ENCODE measurements at regions not wholly inside any gene's neighbourhood (a gene's known extent, or its start where the extent isn't known, plus 50 kb on each side); places are given as distances from the start of the nearest gene placed in this dataset.

DNA sequence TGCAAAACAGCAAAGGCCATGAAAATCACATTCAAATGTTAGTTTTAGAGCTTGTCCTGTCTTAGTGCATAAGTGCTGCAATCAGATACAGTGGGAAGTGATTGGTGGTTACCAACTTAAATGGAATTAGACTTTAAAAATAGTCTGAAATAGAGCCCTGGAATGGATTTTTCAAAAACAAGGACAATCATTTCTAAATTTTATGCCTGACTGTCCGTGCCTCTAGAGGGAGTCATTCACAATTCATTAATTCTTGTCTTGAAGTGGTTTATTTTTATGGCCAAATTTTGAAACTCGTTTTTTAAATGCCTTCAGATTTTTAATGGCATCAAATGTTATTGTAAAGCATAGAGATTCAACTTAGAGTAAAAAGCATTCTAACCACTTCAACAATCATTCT is 561.8 kb upstream of the DAB2 start:
- no peak for DNase-seq (ENCODE audit: low read depth)
- TF ChIP-seq, protein P1, sequence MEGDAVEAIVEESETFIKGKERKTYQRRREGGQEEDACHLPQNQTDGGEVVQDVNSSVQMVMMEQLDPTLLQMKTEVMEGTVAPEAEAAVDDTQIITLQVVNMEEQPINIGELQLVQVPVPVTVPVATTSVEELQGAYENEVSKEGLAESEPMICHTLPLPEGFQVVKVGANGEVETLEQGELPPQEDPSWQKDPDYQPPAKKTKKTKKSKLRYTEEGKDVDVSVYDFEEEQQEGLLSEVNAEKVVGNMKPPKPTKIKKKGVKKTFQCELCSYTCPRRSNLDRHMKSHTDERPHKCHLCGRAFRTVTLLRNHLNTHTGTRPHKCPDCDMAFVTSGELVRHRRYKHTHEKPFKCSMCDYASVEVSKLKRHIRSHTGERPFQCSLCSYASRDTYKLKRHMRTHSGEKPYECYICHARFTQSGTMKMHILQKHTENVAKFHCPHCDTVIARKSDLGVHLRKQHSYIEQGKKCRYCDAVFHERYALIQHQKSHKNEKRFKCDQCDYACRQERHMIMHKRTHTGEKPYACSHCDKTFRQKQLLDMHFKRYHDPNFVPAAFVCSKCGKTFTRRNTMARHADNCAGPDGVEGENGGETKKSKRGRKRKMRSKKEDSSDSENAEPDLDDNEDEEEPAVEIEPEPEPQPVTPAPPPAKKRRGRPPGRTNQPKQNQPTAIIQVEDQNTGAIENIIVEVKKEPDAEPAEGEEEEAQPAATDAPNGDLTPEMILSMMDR (IDR thresholded peaks at IDR 0.05; ENCODE audit: insufficient read depth, low read depth, low read length, missing control alignments): no peak
- H3K4me3 ChIP-seq (ENCODE audit: low read depth, low read length): no peak overlapping the region

- H3K4me3 ChIP-seq (ENCODE audit: low read depth, low read length): no peak overlapping the region
- TF ChIP-seq, protein P1 (IDR thresholded peaks at IDR 0.05; ENCODE audit: insufficient read depth, low read depth, low read length, missing control alignments): no peak
- DNase-seq (ENCODE audit: low read depth): no peak
These were observed 555.3 kb upstream of the DAB2 start for GRCh38 chr5:39980056-39980455.

- TF ChIP-seq, protein P1 (IDR thresholded peaks at IDR 0.05; ENCODE audit: insufficient read depth, low read depth, low read length, missing control alignments): no peak
- no peak for DNase-seq (ENCODE audit: low read depth)
- H3K4me3 ChIP-seq (ENCODE audit: low read depth, low read length): no peak overlapping the region
These were observed 552.4 kb upstream of the DAB2 start for GRCh38 chr5:39977066-39977655.

GRCh38 chr5:39970117-39970798 is 545.5 kb upstream of the DAB2 start:
- H3K4me3 ChIP-seq (ENCODE audit: low read depth, low read length): no peak overlapping the region
- no peak for DNase-seq (ENCODE audit: low read depth)
- TF ChIP-seq, protein P1 (IDR thresholded peaks at IDR 0.05; ENCODE audit: insufficient read depth, low read depth, low read length, missing control alignments): no peak

DNA sequence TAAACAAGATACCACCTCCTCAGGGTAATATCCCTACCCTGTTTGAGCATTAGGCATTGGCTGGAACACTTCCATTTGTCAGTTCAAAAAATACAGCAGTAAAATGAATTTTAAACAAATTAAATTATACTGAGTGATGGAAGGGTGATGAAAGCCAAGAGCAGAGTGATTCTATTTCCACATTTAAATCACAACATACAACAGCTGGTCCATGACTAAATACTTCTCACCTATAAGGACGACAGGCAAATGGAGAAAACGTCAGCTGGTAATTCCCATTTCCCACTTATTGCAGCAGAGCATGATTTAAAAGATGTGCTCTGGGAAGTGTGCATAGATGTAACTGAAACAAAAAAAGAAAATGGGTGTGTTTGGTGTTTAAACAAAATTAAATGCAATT is 543.6 kb upstream of the DAB2 start:
- TF ChIP-seq, protein P1 (IDR thresholded peaks at IDR 0.05; ENCODE audit: insufficient read depth, low read depth, low read length, missing control alignments): no peak
- no peak for DNase-seq (ENCODE audit: low read depth)

GRCh38 chr5:39955156-39955555 is 530.4 kb upstream of the DAB2 start:
- H3K4me3 ChIP-seq (ENCODE audit: low read depth, low read length): no peak overlapping the region
- no peak for DNase-seq (ENCODE audit: low read depth)
- TF ChIP-seq, protein P1 (IDR thresholded peaks at IDR 0.05; ENCODE audit: insufficient read depth, low read depth, low read length, missing control alignments): no peak

More for the DNA sequence above, 543.6 kb upstream of the DAB2 start:
- H3K4me3 ChIP-seq (ENCODE audit: low read depth, low read length): no peak overlapping the region

GRCh38 chr5:39951070-39951469 is 526.3 kb upstream of the DAB2 start:
- H3K4me3 ChIP-seq (ENCODE audit: low read depth, low read length): no peak overlapping the region
- TF ChIP-seq, protein P1 (IDR thresholded peaks at IDR 0.05; ENCODE audit: insufficient read depth, low read depth, low read length, missing control alignments): no peak
- DNase-seq (ENCODE audit: low read depth): no peak
